ENCODE measurements at regions not wholly inside any gene's neighbourhood (a gene's known extent, or its start where the extent isn't known, plus 50 kb on each side); places are given as distances from the start of the nearest gene placed in this dataset.

GRCh38 chr1:213492161-213493041 lies 441.4 kb downstream of the RPS6KC1 start:
- H3K27ac ChIP-seq, result no peak overlapping the region
- no peak overlapping the region for H3K4me3 ChIP-seq
- DNase-seq (no peak), ATAC-seq (no peak)
- intact Hi-C loops (cut with DNase I), result no loop called here
- no peak for TF ChIP-seq CTCF (IDR thresholded peaks at IDR 0.05)
- 82 to 85% (median 82%) methylated on average over 21 of the region's 21 CpGs for WGBS, 3 donors
- peaks cover 0 to 2% (median 0%) of the 10 kb centered on the region in 3 donors for H3K27me3 ChIP-seq (ENCODE audit: insufficient read depth in 3 of 3, low read length in 2 of 3)
- no peaks in the 10 kb centered on the region for H3K4me1 ChIP-seq
- H3K36me3 ChIP-seq (ENCODE audit: insufficient read depth in 1 of 2, low read depth in 1 of 2), result no peaks in the 10 kb centered on the region
- no peaks in the 10 kb centered on the region for H3K9me3 ChIP-seq

- Histone ChIP-seq H3K4me1 (no peaks in the 10 kb centered on the region), H3K9me3 (no peaks in the 10 kb centered on the region), H3K36me3 (ENCODE audit: insufficient read depth in 1 of 2, low read depth in 1 of 2) (no peaks in the 10 kb centered on the region), H3K27ac (no peak overlapping the region), H3K4me3 (no peak overlapping the region), H3K27me3 (ENCODE audit: insufficient read depth in 3 of 3, low read length in 2 of 3) (no peaks in the 10 kb centered on the region)
- no peak for DNase-seq
- no peak for ATAC-seq
- TF ChIP-seq CTCF (IDR thresholded peaks at IDR 0.05), result no peak
- WGBS, 3 donors, result 94 to 96% (median 95%) methylated on average over 4 of the region's 4 CpGs
- intact Hi-C loops (cut with DNase I), result no loop called here
These were observed 448.4 kb downstream of the RPS6KC1 start for GRCh38 chr1:213499444-213499843.

GRCh38 chr1:213507472-213508223 lies 456.6 kb downstream of the RPS6KC1 start:
- Histone ChIP-seq H3K27me3 (ENCODE audit: insufficient read depth in 3 of 3, low read length in 2 of 3) (no peaks in the 10 kb centered on the region), H3K4me1 (no peaks in the 10 kb centered on the region), H3K4me3 (no peak overlapping the region), H3K36me3 (ENCODE audit: insufficient read depth in 1 of 2, low read depth in 1 of 2) (no peaks in the 10 kb centered on the region), H3K27ac (no peak overlapping the region), H3K9me3 (no peaks in the 10 kb centered on the region)
- intact Hi-C loops (cut with DNase I), result no loop called here
- ATAC-seq (no peak), DNase-seq (no peak)
- WGBS, 3 donors, result 80 to 81% (median 80%) methylated on average over 7 of the region's 7 CpGs
- no peak for TF ChIP-seq CTCF (IDR thresholded peaks at IDR 0.05)

GRCh38 chr1:213511173-213511572 lies 460.1 kb downstream of the RPS6KC1 start:
- Histone ChIP-seq H3K9me3 (no peaks in the 10 kb centered on the region), H3K4me3 (no peak overlapping the region), H3K36me3 (ENCODE audit: insufficient read depth in 1 of 2, low read depth in 1 of 2) (no peaks in the 10 kb centered on the region), H3K27me3 (ENCODE audit: insufficient read depth in 3 of 3, low read length in 2 of 3) (no peaks in the 10 kb centered on the region), H3K27ac (no peak overlapping the region), H3K4me1 (no peaks in the 10 kb centered on the region)
- DNase-seq (no peak), ATAC-seq (no peak)
- intact Hi-C loops (cut with DNase I), result no loop called here
- 59 to 70% (median 62%) methylated on average over 4 of the region's 4 CpGs for WGBS, 3 donors
- no peak for TF ChIP-seq CTCF (IDR thresholded peaks at IDR 0.05)

Data from psoas muscle (tissue), 7 donors.